Prostate gland (tissue), 2 donors: ENCODE measurements at regions not wholly inside any gene's neighbourhood (a gene's known extent, or its start where the extent isn't known, plus 50 kb on each side); places are given as distances from the start of the nearest gene placed in this dataset.

ENCODE experiments used
- DNase-seq: peaks from one replicate; pipeline ENCODE4 v3.0.0-alpha.2; 2019; ENCODE audit warnings: low spot score
- H3K27ac ChIP-seq, 2 donors: fragments of 200-600 bp; sonication (generic); 2 replicates each; pipeline ENCODE4 v1.5.1; 2017 to 2019
- H3K27me3 ChIP-seq: fragments of 200-600 bp; sonication (generic); replicated peaks from 2 replicates; pipeline ENCODE4 v1.5.1; 2019; ENCODE audit not compliant: insufficient read depth
- H3K36me3 ChIP-seq, 2 donors: fragments of 200-600 bp; sonication (generic); 1 replicate in 1 of 2; 2 replicates in 1 of 2; pipeline versions ENCODE4 v1.5.1 to v1.8.1; 2017 to 2019
- H3K4me1 ChIP-seq: fragments of 200-600 bp; sonication (generic); replicated peaks from 2 replicates; pipeline ENCODE4 v1.5.1; 2019
- H3K4me3 ChIP-seq, 2 donors: fragments of 200-600 bp; sonication (generic); 2 replicates each; pipeline ENCODE4 v1.5.1; 2017 to 2019
- H3K9me3 ChIP-seq: fragments of 200-600 bp; sonication (generic); 2 replicates; pipeline ENCODE4 v1.5.1; 2017
- POLR2A ChIP-seq: fragments of 450-650 bp; IDR thresholded peaks from one replicate; pipeline ENCODE4 v1.6.1; 2016; ENCODE audit warnings: antibody characterized with exemption, mild to moderate bottlenecking
- POLR2AphosphoS5 ChIP-seq: sonication (generic); formaldehyde crosslinking; IDR thresholded peaks from one replicate; pipeline ENCODE4 v1.6.1; 2017; ENCODE audit warnings: antibody characterized with exemption
- WGBS: methylation state at CpG from one replicate; pipeline ENCODE4 v1.1.5; 2018; 5-methylcytosine and 5-hydroxymethylcytosine counted together
- intact Hi-C: fragments of 100-400 bp; cut with DNase I; formaldehyde crosslinking; loops from one replicate; pipeline ENCODE4 v1.14.2; 2022
- TF ChIP-seq, protein P1 (sequence below), 4 experiments: fragments of 200-600 bp in 2 of 4; fragments of 450-650 bp in 2 of 4; sonication (generic) in 2 of 4; IDR thresholded peaks; 1 replicate in 3 of 4; 2 replicates in 1 of 4; pipeline ENCODE4 v1.5.1; 2016 to 2019; ENCODE audit warnings: antibody characterized with exemption in 4 of 4, mild to moderate bottlenecking in 2 of 4, moderate library complexity in 2 of 4

DNA sequence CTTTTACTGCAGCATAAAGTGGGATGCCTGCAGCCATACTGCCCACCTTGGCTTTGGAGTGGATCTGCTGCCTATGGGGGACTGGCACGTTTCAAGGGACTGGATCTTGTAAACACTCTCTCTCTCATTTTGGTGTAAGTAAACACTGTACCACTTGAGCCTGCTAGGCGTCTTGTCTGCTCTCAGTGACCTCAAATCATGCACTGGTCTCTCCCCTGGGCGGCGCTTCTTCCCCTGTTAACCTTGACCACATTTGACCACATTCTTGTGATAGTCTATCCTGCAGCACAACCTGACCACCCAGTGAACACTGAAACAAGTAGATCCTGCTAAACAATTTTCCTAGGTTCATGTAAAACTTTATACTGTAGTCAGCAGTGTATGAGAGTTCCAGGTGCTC is 82.6 kb upstream of the HNMT start:
- intact Hi-C loops, result no loop called here
- Histone ChIP-seq H3K36me3 (no peaks in the 10 kb centered on the region), H3K4me1 (no peaks in the 10 kb centered on the region), H3K27me3 (no peaks in the 10 kb centered on the region), H3K27ac (no peak overlapping the region), H3K4me3 (no peak overlapping the region), H3K9me3 (no peaks in the 10 kb centered on the region)
- no peak for DNase-seq
- WGBS, result 87% methylated on average over 4 of the region's 4 CpGs
- TF ChIP-seq POLR2A (no peak), POLR2AphosphoS5 (no peak)
- TF ChIP-seq, protein P1, sequence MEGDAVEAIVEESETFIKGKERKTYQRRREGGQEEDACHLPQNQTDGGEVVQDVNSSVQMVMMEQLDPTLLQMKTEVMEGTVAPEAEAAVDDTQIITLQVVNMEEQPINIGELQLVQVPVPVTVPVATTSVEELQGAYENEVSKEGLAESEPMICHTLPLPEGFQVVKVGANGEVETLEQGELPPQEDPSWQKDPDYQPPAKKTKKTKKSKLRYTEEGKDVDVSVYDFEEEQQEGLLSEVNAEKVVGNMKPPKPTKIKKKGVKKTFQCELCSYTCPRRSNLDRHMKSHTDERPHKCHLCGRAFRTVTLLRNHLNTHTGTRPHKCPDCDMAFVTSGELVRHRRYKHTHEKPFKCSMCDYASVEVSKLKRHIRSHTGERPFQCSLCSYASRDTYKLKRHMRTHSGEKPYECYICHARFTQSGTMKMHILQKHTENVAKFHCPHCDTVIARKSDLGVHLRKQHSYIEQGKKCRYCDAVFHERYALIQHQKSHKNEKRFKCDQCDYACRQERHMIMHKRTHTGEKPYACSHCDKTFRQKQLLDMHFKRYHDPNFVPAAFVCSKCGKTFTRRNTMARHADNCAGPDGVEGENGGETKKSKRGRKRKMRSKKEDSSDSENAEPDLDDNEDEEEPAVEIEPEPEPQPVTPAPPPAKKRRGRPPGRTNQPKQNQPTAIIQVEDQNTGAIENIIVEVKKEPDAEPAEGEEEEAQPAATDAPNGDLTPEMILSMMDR (IDR thresholded peaks at IDR 0.05), result no peak

DNA sequence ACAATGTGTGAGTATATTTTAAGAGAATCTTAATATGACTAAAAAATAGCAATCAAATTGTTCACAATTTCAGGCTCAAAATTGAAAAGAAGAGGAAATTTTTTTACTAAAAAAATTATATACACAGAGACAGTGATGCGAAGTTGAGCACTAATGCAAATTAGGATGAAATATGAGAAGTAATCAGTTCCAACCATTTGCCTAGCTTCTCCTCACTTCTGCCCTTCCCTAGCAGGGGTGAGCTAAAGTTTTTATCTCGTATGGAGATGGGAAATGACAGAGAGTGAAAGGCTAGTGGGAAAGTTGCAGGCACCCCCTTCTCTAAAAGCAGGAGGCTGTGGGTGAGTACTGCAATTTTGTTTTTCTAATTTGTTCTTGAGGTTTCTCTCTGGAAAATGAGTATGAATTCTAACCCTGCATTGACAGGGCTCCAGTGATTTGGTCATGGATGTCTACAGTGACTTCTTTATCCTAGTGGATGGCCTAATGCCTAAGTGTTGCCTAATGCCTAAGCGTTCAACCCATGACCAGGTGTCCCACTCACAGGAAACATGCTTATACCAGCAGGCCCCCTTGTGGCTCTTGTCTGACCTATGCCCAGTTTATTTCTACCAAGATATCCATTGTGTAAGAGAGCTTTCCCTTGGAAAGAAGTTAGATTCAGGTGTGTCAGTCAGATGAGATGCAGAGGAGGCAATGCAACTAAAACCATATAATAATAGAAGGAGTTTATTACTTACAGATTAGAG is 78.0 kb upstream of the HNMT start:
- DNase-seq, result no peak
- Histone ChIP-seq H3K27me3 (no peaks in the 10 kb centered on the region), H3K9me3 (no peaks in the 10 kb centered on the region), H3K36me3 (no peaks in the 10 kb centered on the region), H3K4me1 (no peaks in the 10 kb centered on the region), H3K4me3 (no peak overlapping the region), H3K27ac (no peak overlapping the region)
- TF ChIP-seq POLR2AphosphoS5, result no peak
- TF ChIP-seq, protein P1 (IDR thresholded peaks at IDR 0.05), result peak in 1 of 4 experiments; percentile 10
- TF ChIP-seq POLR2A, result no peak
- intact Hi-C loops, result no loop called here
- 40% methylated on average over 3 of the region's 3 CpGs for WGBS

DNA sequence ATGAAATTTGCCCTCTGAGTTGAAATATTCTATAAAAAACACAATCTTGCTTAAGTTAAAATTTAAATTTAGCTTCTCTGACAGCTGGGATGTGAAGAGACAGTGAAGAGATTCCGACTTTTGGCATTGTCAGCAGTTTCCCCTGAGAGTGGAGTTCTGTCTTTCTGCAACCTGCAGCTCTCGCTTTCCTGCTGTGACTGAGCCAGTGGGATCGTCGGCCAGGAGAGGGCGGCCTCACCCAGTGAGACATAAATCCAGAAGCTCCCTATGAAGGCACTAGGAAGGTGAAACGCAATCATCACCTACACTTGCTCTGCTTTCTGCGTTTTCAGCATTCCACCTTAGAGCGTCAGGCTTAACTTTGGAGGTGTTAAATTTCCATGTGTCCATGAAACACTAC is 75.4 kb upstream of the HNMT start:
- no peak for TF ChIP-seq POLR2AphosphoS5
- TF ChIP-seq, protein P1 (IDR thresholded peaks at IDR 0.05), result peak in 1 of 4 experiments; percentile 37
- intact Hi-C loops, result no loop called here
- H3K4me1 ChIP-seq, result no peaks in the 10 kb centered on the region
- H3K27me3 ChIP-seq, result no peaks in the 10 kb centered on the region
- no peaks in the 10 kb centered on the region for H3K9me3 ChIP-seq
- H3K27ac ChIP-seq, result no peak overlapping the region
- DNase-seq, result no peak
- 29% methylated on average over 8 of the region's 8 CpGs for WGBS
- no peak overlapping the region for H3K4me3 ChIP-seq
- H3K36me3 ChIP-seq, result no peaks in the 10 kb centered on the region

DNA sequence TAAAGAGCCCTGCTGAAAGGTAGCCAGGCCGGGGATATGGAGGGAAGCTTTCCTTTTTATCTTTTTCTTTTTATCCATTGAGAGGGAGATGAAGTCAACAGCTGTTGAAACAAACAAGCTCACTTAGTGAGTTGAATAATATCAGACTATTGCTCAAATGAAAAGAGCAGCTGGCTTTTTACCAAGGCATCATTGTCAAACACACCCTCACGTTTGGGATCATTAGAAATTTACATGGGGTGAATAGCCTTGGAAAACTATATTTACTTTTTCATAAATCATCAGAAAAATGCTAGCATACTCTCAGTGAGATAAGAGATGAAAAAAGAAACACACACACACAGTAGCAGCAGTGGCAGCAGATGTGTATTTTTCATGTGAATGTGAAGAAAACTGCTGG is 71.5 kb upstream of the HNMT start:
- no peaks in the 10 kb centered on the region for H3K27me3 ChIP-seq
- no peak for TF ChIP-seq POLR2AphosphoS5
- TF ChIP-seq POLR2A, result no peak
- TF ChIP-seq, protein P1 (IDR thresholded peaks at IDR 0.05), result no peak
- H3K4me1 ChIP-seq, result no peaks in the 10 kb centered on the region
- 33% methylated on average over 2 of the region's 2 CpGs for WGBS
- H3K36me3 ChIP-seq, result no peaks in the 10 kb centered on the region
- intact Hi-C loops, result no loop called here
- H3K4me3 ChIP-seq, result no peak overlapping the region
- H3K9me3 ChIP-seq, result no peaks in the 10 kb centered on the region
- DNase-seq, result no peak
- H3K27ac ChIP-seq, result no peak overlapping the region

DNA sequence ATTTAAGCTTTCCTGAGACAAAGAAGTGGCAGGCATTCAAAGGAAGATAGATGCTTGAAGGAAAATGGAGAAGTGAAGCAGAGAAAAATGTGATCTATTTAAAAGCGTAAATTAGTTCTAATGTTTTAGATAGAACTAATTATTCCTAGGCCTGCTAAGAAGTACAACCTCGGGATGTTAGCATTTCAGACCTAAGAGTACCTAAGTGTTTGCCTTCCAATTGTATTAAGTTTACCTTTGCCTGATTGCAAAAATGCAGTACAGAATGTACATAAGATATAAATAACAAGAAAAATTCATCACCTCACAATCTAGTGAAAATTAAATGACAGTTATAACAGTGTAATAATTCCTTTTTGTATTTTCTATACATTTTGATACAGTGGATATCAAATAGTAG is 71.1 kb upstream of the HNMT start:
- H3K36me3 ChIP-seq, result no peaks in the 10 kb centered on the region
- DNase-seq, result no peak
- TF ChIP-seq POLR2AphosphoS5 (no peak), POLR2A (no peak)
- TF ChIP-seq, protein P1 (IDR thresholded peaks at IDR 0.05), result no peak
- no peaks in the 10 kb centered on the region for H3K4me1 ChIP-seq
- 43% methylated on average over 2 of the region's 2 CpGs for WGBS
- H3K27me3 ChIP-seq, result no peaks in the 10 kb centered on the region
- intact Hi-C loops, result no loop called here
- H3K9me3 ChIP-seq, result no peaks in the 10 kb centered on the region
- no peak overlapping the region for H3K4me3 ChIP-seq
- no peak overlapping the region for H3K27ac ChIP-seq
